ENCODE measurements at regions not wholly inside any gene's neighbourhood (a gene's known extent, or its start where the extent isn't known, plus 50 kb on each side); places are given as distances from the start of the nearest gene placed in this dataset.

DNA sequence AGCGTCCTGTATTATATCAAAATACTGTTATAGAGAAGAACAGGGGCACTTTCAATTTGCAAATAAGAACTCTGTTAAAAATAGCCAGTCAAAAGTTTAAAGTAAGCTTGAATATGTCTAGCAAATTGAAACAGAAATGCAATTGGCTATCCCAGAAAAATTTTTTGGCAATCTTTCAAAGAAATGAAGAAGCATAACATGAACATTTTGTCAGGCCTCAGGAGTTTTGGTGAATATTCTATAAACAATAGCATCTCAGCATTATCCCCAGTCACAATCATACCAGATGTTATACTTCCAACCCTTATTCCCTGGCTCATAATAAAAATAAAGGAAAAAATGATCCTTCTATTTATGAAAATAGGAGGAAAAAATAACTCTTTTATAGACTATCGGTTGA lies 252.4 kb downstream of the GRB14 start:
- no peak overlapping the region for H3K27ac ChIP-seq (ENCODE audit: insufficient read depth, low read length)

More for the DNA sequence above, 252.4 kb downstream of the GRB14 start:
- no peaks in the 10 kb centered on the region; the same call in 1 of the 2 replicates for H3K9me3 ChIP-seq (ENCODE audit: control insufficient read depth, insufficient read depth, low read length)
- no peak overlapping the region for H2BK120ac ChIP-seq (ENCODE audit: low read depth, low read length)
- no peak overlapping the region for H3K56ac ChIP-seq (ENCODE audit: extremely low read depth, insufficient read depth, low read length)
- no peaks in the 10 kb centered on the region for H3K36me3 ChIP-seq (ENCODE audit: control insufficient read depth, insufficient read depth, low read length)
- H4K20me1 ChIP-seq (ENCODE audit: insufficient read depth, low read length): no peaks in the 10 kb centered on the region
- TF ChIP-seq MXI1 (IDR thresholded peaks at IDR 0.05; ENCODE audit: borderline replicate concordance, low read depth, low read length): no peak
- TF ChIP-seq RCOR1 (IDR thresholded peaks at IDR 0.05; ENCODE audit: insufficient replicate concordance, low read length): no peak
- TF ChIP-seq CHD1 (IDR thresholded peaks at IDR 0.05; ENCODE audit: low read depth, low read length): no peak
- TF ChIP-seq POLR2A (IDR thresholded peaks at IDR 0.05; ENCODE audit: low read depth, low read length): no peak
- TF ChIP-seq, protein P1, sequence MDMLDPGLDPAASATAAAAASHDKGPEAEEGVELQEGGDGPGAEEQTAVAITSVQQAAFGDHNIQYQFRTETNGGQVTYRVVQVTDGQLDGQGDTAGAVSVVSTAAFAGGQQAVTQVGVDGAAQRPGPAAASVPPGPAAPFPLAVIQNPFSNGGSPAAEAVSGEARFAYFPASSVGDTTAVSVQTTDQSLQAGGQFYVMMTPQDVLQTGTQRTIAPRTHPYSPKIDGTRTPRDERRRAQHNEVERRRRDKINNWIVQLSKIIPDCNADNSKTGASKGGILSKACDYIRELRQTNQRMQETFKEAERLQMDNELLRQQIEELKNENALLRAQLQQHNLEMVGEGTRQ (IDR thresholded peaks at IDR 0.05; ENCODE audit: low read depth, low read length): no peak
- TF ChIP-seq BHLHE40 (IDR thresholded peaks at IDR 0.05; ENCODE audit: low read depth, low read length): no peak
- no peak for TF ChIP-seq NFE2L2 (IDR thresholded peaks at IDR 0.05; ENCODE audit: low read depth, low read length)
- H3K23ac ChIP-seq (ENCODE audit: low read depth, low read length): no peak overlapping the region
- H2AK5ac ChIP-seq (ENCODE audit: low read depth, low read length): no peak overlapping the region
- BruUV-seq (replicated peaks): no TSS peak
- H3K4me3 ChIP-seq (ENCODE audit: insufficient read depth, low read depth, low read length): no peak overlapping the region
- no peak overlapping the region for H2AK9ac ChIP-seq (replicated peaks; ENCODE audit: low read depth, low read length, poor library complexity)
- no peak overlapping the region for H3K14ac ChIP-seq (replicated peaks; ENCODE audit: low read depth, low read length)
- no peak overlapping the region for H3K18ac ChIP-seq (ENCODE audit: low read depth, low read length)
- ChIA-PET POLR2A (ENCODE audit: unreplicated experiment) (no interaction called here), CTCF (no interaction called here)
- H4K5ac ChIP-seq (ENCODE audit: low read depth, low read length): no peak overlapping the region
- DNase-seq (no peak), ATAC-seq (ENCODE audit: low read depth) (no peak)
- H2BK5ac ChIP-seq (ENCODE audit: low read depth, low read length, poor library complexity, severe bottlenecking): no peak overlapping the region
- H3K4me1 ChIP-seq (ENCODE audit: control insufficient read depth, insufficient read depth, low read length): no peaks in the 10 kb centered on the region
- dilution Hi-C loops (cut with HindIII; ENCODE audit: low sequenced_read_pairs, unreplicated experiment): no loop called here
- H4K91ac ChIP-seq (ENCODE audit: insufficient read depth, low read depth, low read length): no peak overlapping the region
- no peaks in the 10 kb centered on the region for H3K9me1 ChIP-seq (ENCODE audit: insufficient read depth, low read length)
- no CpG with 5 or more reads among the region's 2 CpGs for WGBS, 2 experiments (ENCODE audit: extremely low coverage in 2 of 2, insufficient read length in 1 of 2)
- H3K79me1 ChIP-seq (ENCODE audit: low read depth in 1 of 2, low read length in 2 of 2): no peaks in the 10 kb centered on the region
- no peak overlapping the region for H4K8ac ChIP-seq (ENCODE audit: low read depth in 2 of 2, low read length in 2 of 2)
- no peak overlapping the region for H2BK20ac ChIP-seq (ENCODE audit: low read depth, low read length)
- no peak overlapping the region for H2AFZ ChIP-seq (replicated peaks; ENCODE audit: low read length, poor library complexity)
- H3K9ac ChIP-seq (ENCODE audit: low read depth, low read length): no peak overlapping the region
- no peak overlapping the region for H3K4ac ChIP-seq (ENCODE audit: low read depth, low read length)
- H2BK15ac ChIP-seq (ENCODE audit: low read depth, low read length): no peak overlapping the region
- intact Hi-C loops (cut with micrococcal nuclease): no loop called here
- H3K4me2 ChIP-seq (ENCODE audit: low read depth, low read length): no peak overlapping the region
- no peaks in the 10 kb centered on the region for H3K27me3 ChIP-seq (ENCODE audit: control insufficient read depth, insufficient read depth, low read length)
- in situ Hi-C loops (cut with MboI; ENCODE audit: low sequenced_read_pairs): no loop called here

Measured in IMR-90 (cell line).